HG03469 (cell line): ENCODE measurements at regions not wholly inside any gene's neighbourhood (a gene's known extent, or its start where the extent isn't known, plus 50 kb on each side); places are given as distances from the start of the nearest gene placed in this dataset.
"Not testable (repeated sequence)": the region's sequence is repeated elsewhere in the genome, so short reads cannot be mapped to it uniquely, and the experiment has no call there.

Source experiments
- ATAC-seq: cut with Tn5 transposase; IDR thresholded peaks from one replicate; pipeline ENCODE4 v1.9.1; 2021; ENCODE audit warnings: mild to moderate bottlenecking, moderate library complexity, moderate number of reproducible peaks; ENCODE audit not compliant: unreplicated experiment

GRCh38 chr2:41241325-41242000, 789.6 kb upstream of the SLC8A1 start:
- no peak for ATAC-seq

- ATAC-seq: no peak
Observed at GRCh38 chr2:41242001-41242331, 790.1 kb upstream of the SLC8A1 start.

- no peak for ATAC-seq
Observed at GRCh38 chr2:41267929-41268659, 779.7 kb upstream of the PKDCC start.

GRCh38 chr2:41283079-41283775, 764.6 kb upstream of the PKDCC start:
- no peak for ATAC-seq

GRCh38 chr2:41293491-41293890, 754.3 kb upstream of the PKDCC start:
- no peak for ATAC-seq

- no peak for ATAC-seq
Observed at GRCh38 chr2:41294331-41294730, 753.5 kb upstream of the PKDCC start.

- no peak for ATAC-seq
Observed at GRCh38 chr2:41313082-41313481, 734.7 kb upstream of the PKDCC start.

GRCh38 chr2:41314511-41315070, 733.2 kb upstream of the PKDCC start:
- ATAC-seq: no peak

GRCh38 chr2:41319437-41319836, 728.4 kb upstream of the PKDCC start:
- ATAC-seq: no peak

- no peak for ATAC-seq
Observed at GRCh38 chr2:41320491-41320890, 727.3 kb upstream of the PKDCC start.

GRCh38 chr2:41321351-41321750, 726.5 kb upstream of the PKDCC start:
- no peak for ATAC-seq

GRCh38 chr2:41326851-41327250, 721.0 kb upstream of the PKDCC start:
- no peak for ATAC-seq

- ATAC-seq: no peak
Observed at GRCh38 chr2:41329040-41329439, 718.8 kb upstream of the PKDCC start.

- no peak for ATAC-seq
Observed at GRCh38 chr2:41334159-41334558, 713.7 kb upstream of the PKDCC start.

- not testable (repeated sequence) for ATAC-seq
Observed at GRCh38 chr2:41335573-41335972, 712.2 kb upstream of the PKDCC start.

GRCh38 chr2:41337956-41338355, 709.9 kb upstream of the PKDCC start:
- no peak for ATAC-seq

- no peak for ATAC-seq
Observed at GRCh38 chr2:41344529-41344928, 703.3 kb upstream of the PKDCC start.

- no peak for ATAC-seq
Observed at GRCh38 chr2:41353060-41353459, 694.8 kb upstream of the PKDCC start.

- ATAC-seq: no peak
Observed at GRCh38 chr2:41355794-41356193, 692.0 kb upstream of the PKDCC start.

- no peak for ATAC-seq
Observed at GRCh38 chr2:41364842-41365241, 683.0 kb upstream of the PKDCC start.

- no peak for ATAC-seq
Observed at GRCh38 chr2:41375901-41376300, 671.9 kb upstream of the PKDCC start.

- no peak for ATAC-seq
Observed at GRCh38 chr2:41377837-41378236, 670.0 kb upstream of the PKDCC start.
